ENCODE measurements at regions not wholly inside any gene's neighbourhood (a gene's known extent, or its start where the extent isn't known, plus 50 kb on each side); places are given as distances from the start of the nearest gene placed in this dataset.
A peak's percentile ranks its signal among the peaks of the same experiment; 100 is the strongest.

- Histone ChIP-seq H3K9ac (ENCODE audit: low read length) (no peak overlapping the region), H3K4me1 (ENCODE audit: insufficient read depth, low read length) (peaks cover 50% of the 10 kb centered on the region), H3K27ac (ENCODE audit: low read depth, low read length) (no peak overlapping the region), H3K9me3 (ENCODE audit: low read length) (no peaks in the 10 kb centered on the region), H3K36me3 (ENCODE audit: insufficient read depth, low read length) (peaks cover 10% of the 10 kb centered on the region), H3K4me3 (ENCODE audit: low read depth in 1 of 2, low read length in 2 of 2) (no peak overlapping the region), H3K27me3 (ENCODE audit: control insufficient read depth in 1 of 2, insufficient read depth in 2 of 2, low read length in 2 of 2) (no peaks in the 10 kb centered on the region)
These were observed 71.6 kb upstream of the CLCN4 start for GRCh38 chrX:10085223-10085622.

DNA sequence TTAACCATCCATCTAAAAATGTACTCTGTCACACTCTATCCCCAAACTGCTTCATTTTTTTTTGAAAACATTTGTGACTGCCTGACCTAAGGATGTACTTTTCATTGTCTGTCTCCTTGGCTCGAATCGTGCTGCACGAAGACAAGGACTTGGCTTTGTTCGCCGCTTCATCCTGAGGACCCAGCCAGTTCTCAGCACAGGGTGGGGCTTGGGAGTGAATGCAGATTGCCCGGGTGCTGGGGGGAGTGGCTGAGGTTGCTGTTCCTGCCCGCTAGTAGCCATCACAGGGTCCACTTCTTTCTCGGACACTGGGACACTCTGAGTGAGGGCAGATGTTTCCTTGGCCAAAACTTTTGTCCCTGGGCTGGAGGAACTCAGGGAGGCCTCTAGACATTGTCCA, 70.1 kb upstream of the CLCN4 start:
- H3K9ac ChIP-seq (ENCODE audit: low read length), result no peak overlapping the region
- H3K36me3 ChIP-seq (ENCODE audit: insufficient read depth, low read length), result peaks cover 6% of the 10 kb centered on the region
- peaks cover 53% of the 10 kb centered on the region for H3K4me1 ChIP-seq (ENCODE audit: insufficient read depth, low read length)
- no peak overlapping the region for H3K4me3 ChIP-seq (ENCODE audit: low read depth in 1 of 2, low read length in 2 of 2)
- H3K9me3 ChIP-seq (ENCODE audit: low read length), result no peaks in the 10 kb centered on the region
- H3K27me3 ChIP-seq (ENCODE audit: control insufficient read depth in 1 of 2, insufficient read depth in 2 of 2, low read length in 2 of 2), result no peaks in the 10 kb centered on the region
- peak overlapping the region; percentile 60 for H3K27ac ChIP-seq (ENCODE audit: low read depth, low read length)

- Histone ChIP-seq H3K4me3 (ENCODE audit: low read depth in 1 of 2, low read length in 2 of 2) (no peak overlapping the region), H3K36me3 (ENCODE audit: insufficient read depth, low read length) (peaks cover 12% of the 10 kb centered on the region), H3K9ac (ENCODE audit: low read length) (no peak overlapping the region), H3K4me1 (ENCODE audit: insufficient read depth, low read length) (peaks cover 47% of the 10 kb centered on the region), H3K27me3 (ENCODE audit: control insufficient read depth in 1 of 2, insufficient read depth in 2 of 2, low read length in 2 of 2) (no peaks in the 10 kb centered on the region), H3K27ac (ENCODE audit: low read depth, low read length) (peak overlapping the region; percentile 60), H3K9me3 (ENCODE audit: low read length) (no peaks in the 10 kb centered on the region)
These were observed 69.4 kb upstream of the CLCN4 start for GRCh38 chrX:10087391-10087790.

DNA sequence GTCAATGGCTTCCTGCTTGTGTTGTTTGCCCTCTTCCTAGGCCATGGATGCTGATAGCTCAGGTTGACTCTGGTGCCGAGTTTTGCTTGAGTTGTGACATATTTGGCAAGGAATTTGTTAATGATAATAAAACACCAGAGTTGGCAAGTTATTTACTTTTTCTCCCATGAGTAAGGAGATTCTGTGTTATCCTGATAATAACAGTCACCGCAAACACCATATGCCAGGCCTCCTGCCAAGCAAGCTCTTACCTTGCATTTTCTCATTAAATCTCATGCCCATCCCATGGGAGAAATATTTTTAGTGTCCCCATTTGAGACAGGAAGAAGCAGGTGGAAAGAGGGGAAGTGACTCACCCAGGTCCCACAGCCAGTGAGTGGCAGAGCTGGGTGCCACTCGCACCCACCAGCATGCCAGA, 67.4 kb upstream of the CLCN4 start:
- H3K36me3 ChIP-seq (ENCODE audit: insufficient read depth, low read length), result peaks cover 17% of the 10 kb centered on the region
- H3K9me3 ChIP-seq (ENCODE audit: low read length), result no peaks in the 10 kb centered on the region
- no peak overlapping the region for H3K9ac ChIP-seq (ENCODE audit: low read length)
- peak overlapping the region; percentile 30 for H3K27ac ChIP-seq (ENCODE audit: low read depth, low read length)
- H3K4me1 ChIP-seq (ENCODE audit: insufficient read depth, low read length), result peaks cover 29% of the 10 kb centered on the region
- no peak overlapping the region for H3K4me3 ChIP-seq (ENCODE audit: low read depth in 1 of 2, low read length in 2 of 2)
- no peaks in the 10 kb centered on the region for H3K27me3 ChIP-seq (ENCODE audit: control insufficient read depth in 1 of 2, insufficient read depth in 2 of 2, low read length in 2 of 2)

- Histone ChIP-seq H3K36me3 (ENCODE audit: insufficient read depth, low read length) (peaks cover 17% of the 10 kb centered on the region), H3K27ac (ENCODE audit: low read depth, low read length) (no peak overlapping the region), H3K9ac (ENCODE audit: low read length) (no peak overlapping the region), H3K27me3 (ENCODE audit: control insufficient read depth in 1 of 2, insufficient read depth in 2 of 2, low read length in 2 of 2) (no peaks in the 10 kb centered on the region), H3K9me3 (ENCODE audit: low read length) (no peaks in the 10 kb centered on the region), H3K4me1 (ENCODE audit: insufficient read depth, low read length) (peaks cover 25% of the 10 kb centered on the region), H3K4me3 (ENCODE audit: low read depth in 1 of 2, low read length in 2 of 2) (no peak overlapping the region)
These were observed 66.5 kb upstream of the CLCN4 start for GRCh38 chrX:10090319-10090718.

GRCh38 chrX:10095246-10095645, 61.5 kb upstream of the CLCN4 start:
- Histone ChIP-seq H3K9me3 (ENCODE audit: low read length) (no peaks in the 10 kb centered on the region), H3K27me3 (ENCODE audit: control insufficient read depth in 1 of 2, insufficient read depth in 2 of 2, low read length in 2 of 2) (no peaks in the 10 kb centered on the region), H3K27ac (ENCODE audit: low read depth, low read length) (no peak overlapping the region), H3K36me3 (ENCODE audit: insufficient read depth, low read length) (peaks cover 17% of the 10 kb centered on the region), H3K4me3 (ENCODE audit: low read depth in 1 of 2, low read length in 2 of 2) (no peak overlapping the region), H3K4me1 (ENCODE audit: insufficient read depth, low read length) (peaks cover 13% of the 10 kb centered on the region), H3K9ac (ENCODE audit: low read length) (no peak overlapping the region)

GRCh38 chrX:10095698-10096432, 60.9 kb upstream of the CLCN4 start:
- Histone ChIP-seq H3K36me3 (ENCODE audit: insufficient read depth, low read length) (peaks cover 23% of the 10 kb centered on the region), H3K27me3 (ENCODE audit: control insufficient read depth in 1 of 2, insufficient read depth in 2 of 2, low read length in 2 of 2) (no peaks in the 10 kb centered on the region)

GRCh38 chrX:10098270-10098713, 58.5 kb upstream of the CLCN4 start:
- no peak overlapping the region for H3K9ac ChIP-seq (ENCODE audit: low read length)
- H3K36me3 ChIP-seq (ENCODE audit: insufficient read depth, low read length), result peaks cover 13% of the 10 kb centered on the region
- no peaks in the 10 kb centered on the region for H3K9me3 ChIP-seq (ENCODE audit: low read length)
- H3K4me3 ChIP-seq (ENCODE audit: low read depth in 1 of 2, low read length in 2 of 2), result peak overlapping the region in 1 of 2 donors; percentile 11
- no peaks in the 10 kb centered on the region for H3K27me3 ChIP-seq (ENCODE audit: control insufficient read depth in 1 of 2, insufficient read depth in 2 of 2, low read length in 2 of 2)
- peaks cover 15% of the 10 kb centered on the region for H3K4me1 ChIP-seq (ENCODE audit: insufficient read depth, low read length)
- H3K27ac ChIP-seq (ENCODE audit: low read depth, low read length), result peak overlapping the region; percentile 10

More at GRCh38 chrX:10095698-10096432, 60.9 kb upstream of the CLCN4 start:
- no peaks in the 10 kb centered on the region for H3K9me3 ChIP-seq (ENCODE audit: low read length)
- H3K4me3 ChIP-seq (ENCODE audit: low read depth in 1 of 2, low read length in 2 of 2), result no peak overlapping the region
- H3K9ac ChIP-seq (ENCODE audit: low read length), result no peak overlapping the region
- H3K27ac ChIP-seq (ENCODE audit: low read depth, low read length), result no peak overlapping the region
- H3K4me1 ChIP-seq (ENCODE audit: insufficient read depth, low read length), result peaks cover 10% of the 10 kb centered on the region

GRCh38 chrX:10099411-10099810, 57.4 kb upstream of the CLCN4 start:
- H3K36me3 ChIP-seq (ENCODE audit: insufficient read depth, low read length), result peaks cover 13% of the 10 kb centered on the region
- H3K4me3 ChIP-seq (ENCODE audit: low read depth in 1 of 2, low read length in 2 of 2), result no peak overlapping the region
- H3K9ac ChIP-seq (ENCODE audit: low read length), result no peak overlapping the region
- H3K27me3 ChIP-seq (ENCODE audit: control insufficient read depth in 1 of 2, insufficient read depth in 2 of 2, low read length in 2 of 2), result no peaks in the 10 kb centered on the region
- H3K4me1 ChIP-seq (ENCODE audit: insufficient read depth, low read length), result peaks cover 15% of the 10 kb centered on the region
- no peaks in the 10 kb centered on the region for H3K9me3 ChIP-seq (ENCODE audit: low read length)
- peak overlapping the region; percentile 67 for H3K27ac ChIP-seq (ENCODE audit: low read depth, low read length)

DNA sequence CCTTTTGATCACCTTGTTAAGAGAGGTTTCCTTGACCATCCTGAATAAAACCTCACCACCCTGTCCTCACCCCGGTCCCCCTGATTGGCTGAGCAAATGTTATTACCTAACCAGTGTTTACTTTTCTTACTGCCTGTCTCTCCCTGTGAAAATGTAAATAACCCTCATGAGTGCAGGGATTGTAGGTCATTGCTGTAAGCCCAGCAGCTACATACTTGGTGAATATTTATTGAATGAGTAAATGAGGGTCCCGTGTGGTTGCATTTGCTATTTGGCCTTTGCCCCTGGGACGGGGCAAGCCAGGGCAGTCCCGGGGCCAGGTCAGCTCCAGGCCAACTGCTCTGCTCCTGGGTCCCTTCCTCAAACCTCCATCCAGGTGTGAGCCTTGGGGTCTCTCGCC, 55.5 kb upstream of the CLCN4 start:
- Histone ChIP-seq H3K4me3 (ENCODE audit: low read depth in 1 of 2, low read length in 2 of 2) (no peak overlapping the region), H3K4me1 (ENCODE audit: insufficient read depth, low read length) (peaks cover 24% of the 10 kb centered on the region), H3K9me3 (ENCODE audit: low read length) (no peaks in the 10 kb centered on the region), H3K27me3 (ENCODE audit: control insufficient read depth in 1 of 2, insufficient read depth in 2 of 2, low read length in 2 of 2) (no peaks in the 10 kb centered on the region), H3K9ac (ENCODE audit: low read length) (no peak overlapping the region), H3K36me3 (ENCODE audit: insufficient read depth, low read length) (peaks cover 13% of the 10 kb centered on the region), H3K27ac (ENCODE audit: low read depth, low read length) (peak overlapping the region; percentile 2)

DNA sequence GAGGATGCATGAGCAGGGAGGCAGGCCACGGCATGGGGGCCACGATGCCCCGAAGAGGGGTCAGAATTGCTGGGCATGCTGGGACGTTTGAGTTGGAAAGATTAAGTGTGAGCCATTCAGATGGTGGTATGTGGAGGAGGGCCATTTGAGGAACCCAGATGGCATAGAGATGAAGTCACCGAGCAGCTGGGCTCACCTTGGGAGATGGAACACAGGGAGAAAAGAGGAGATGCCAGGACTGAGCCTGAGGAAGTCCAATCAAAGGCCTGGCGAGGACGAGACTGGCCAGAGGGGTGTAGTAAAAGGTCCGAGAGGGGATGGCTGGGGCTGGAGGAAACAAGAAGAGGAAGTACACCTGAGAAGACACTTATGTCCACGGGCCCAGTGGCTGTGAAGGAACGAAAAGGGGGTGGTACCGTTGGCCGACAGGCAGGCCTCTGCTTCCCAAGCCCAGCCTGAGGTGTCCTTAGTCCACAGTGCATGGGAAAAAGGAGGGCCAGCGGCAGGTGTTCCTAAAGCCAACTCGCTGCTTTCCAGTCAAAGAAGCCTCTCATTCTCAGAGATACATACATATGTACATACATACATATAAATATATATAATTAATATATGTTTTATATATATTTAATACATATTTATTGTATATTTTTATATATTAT, 54.6 kb upstream of the CLCN4 start:
- Histone ChIP-seq H3K4me1 (ENCODE audit: insufficient read depth, low read length) (peaks cover 32% of the 10 kb centered on the region), H3K27ac (ENCODE audit: low read depth, low read length) (no peak overlapping the region)

More for the DNA sequence above, 54.6 kb upstream of the CLCN4 start:
- H3K36me3 ChIP-seq (ENCODE audit: insufficient read depth, low read length), result peaks cover 13% of the 10 kb centered on the region
- no peaks in the 10 kb centered on the region for H3K27me3 ChIP-seq (ENCODE audit: control insufficient read depth in 1 of 2, insufficient read depth in 2 of 2, low read length in 2 of 2)
- H3K9me3 ChIP-seq (ENCODE audit: low read length), result no peaks in the 10 kb centered on the region
- no peak overlapping the region for H3K4me3 ChIP-seq (ENCODE audit: low read depth in 1 of 2, low read length in 2 of 2)
- H3K9ac ChIP-seq (ENCODE audit: low read length), result no peak overlapping the region
